HEK293T (cell line): ENCODE measurements at regions not wholly inside any gene's neighbourhood (a gene's known extent, or its start where the extent isn't known, plus 50 kb on each side); places are given as distances from the start of the nearest gene placed in this dataset.
A peak's percentile ranks its signal among the peaks of the same experiment; 100 is the strongest.

Experiments used
- CTCF ChIA-PET: fragments of 350-600 bp; formaldehyde crosslinking; extraction: SDS; loops from one replicate; lab custom pipeline; 2021; ENCODE audit warnings: antibody characterized with exemption, inconsistent platforms; lab: Yijun Ruan, JAX
- POLR2A ChIA-PET: fragments of 350-600 bp; formaldehyde crosslinking; extraction: SDS; loops from one replicate; lab custom pipeline; 2020; ENCODE audit warnings: antibody characterized with exemption, inconsistent platforms; lab: Yijun Ruan, JAX
- DNase-seq: peaks from one replicate; pipeline ENCODE4 v3.0.0; 2012; ENCODE audit warnings: mixed read lengths; ENCODE audit errors: extremely low spot score
- ARNT ChIP-seq: fragments of 450-650 bp; IDR thresholded peaks from 2 replicates; pipeline ENCODE4 v1.6.1; 2017; ENCODE audit warnings: mild to moderate bottlenecking
- BHLHE40 ChIP-seq: fragments of 450-650 bp; IDR thresholded peaks from 2 replicates; pipeline ENCODE4 v1.6.1; 2016; ENCODE audit warnings: mild to moderate bottlenecking, moderate library complexity, borderline replicate concordance
- CTBP1 ChIP-seq: fragments of 450-650 bp; IDR thresholded peaks from 2 replicates; pipeline ENCODE4 v1.6.1; 2016; ENCODE audit warnings: borderline replicate concordance
- ELF4 ChIP-seq: fragments of 450-650 bp; IDR thresholded peaks from 2 replicates; pipeline ENCODE4 v1.6.1; 2017; ENCODE audit warnings: antibody characterized with exemption
- FOXA1 ChIP-seq: fragments of 450-650 bp; IDR thresholded peaks from 2 replicates; pipeline ENCODE4 v1.6.1; 2016; ENCODE audit warnings: mild to moderate bottlenecking
- FOXK2 ChIP-seq: fragments of 450-650 bp; IDR thresholded peaks from 2 replicates; pipeline ENCODE4 v1.6.1; 2016; ENCODE audit warnings: mild to moderate bottlenecking
- FOXM1 ChIP-seq: fragments of 450-650 bp; IDR thresholded peaks from 2 replicates; pipeline ENCODE4 v1.6.1; 2017; ENCODE audit warnings: mild to moderate bottlenecking, borderline replicate concordance
- HDGF ChIP-seq: fragments of 450-650 bp; IDR thresholded peaks from 2 replicates; pipeline ENCODE4 v1.6.1; 2017; ENCODE audit warnings: antibody characterized with exemption, borderline replicate concordance
- L3MBTL2 ChIP-seq: fragments of 450-650 bp; conservative IDR thresholded peaks from 2 replicates; pipeline ENCODE4 v1.6.1; 2016; ENCODE audit warnings: mild to moderate bottlenecking
- LEF1 ChIP-seq: fragments of 450-650 bp; IDR thresholded peaks from 2 replicates; pipeline ENCODE4 v1.6.1; 2017; ENCODE audit warnings: mild to moderate bottlenecking, borderline replicate concordance
- NFRKB ChIP-seq: fragments of 450-650 bp; IDR thresholded peaks from 2 replicates; pipeline ENCODE4 v1.6.1; 2016; ENCODE audit warnings: mild to moderate bottlenecking, moderate library complexity
- PKNOX1 ChIP-seq: fragments of 450-650 bp; IDR thresholded peaks from 2 replicates; pipeline ENCODE4 v1.6.1; 2016
- SP1 ChIP-seq: fragments of 450-650 bp; IDR thresholded peaks from 2 replicates; pipeline ENCODE4 v1.6.1; 2017
- SUZ12 ChIP-seq: fragments of 450-650 bp; IDR thresholded peaks from 2 replicates; pipeline ENCODE4 v1.6.1; 2016; ENCODE audit warnings: mild to moderate bottlenecking
- TARDBP ChIP-seq: fragments of 450-650 bp; IDR thresholded peaks from 2 replicates; pipeline ENCODE4 v1.6.1; 2016
- ZNF384 ChIP-seq: fragments of 450-650 bp; IDR thresholded peaks from 2 replicates; pipeline ENCODE4 v1.6.1; 2016

GRCh38 chr11:30143098-30143705 lies 87.6 kb upstream of the FSHB start:
- CTCF ChIA-PET = interaction anchor here (0.6 to 3.3 kb wide), 10 partner anchors 10 to 800 kb away, joined by 3 to 25 read pairs (median 4); no protein-coding TSS in a partner anchor
- POLR2A ChIA-PET = interaction anchor here (0.6 to 0.7 kb wide), 2 partner anchors 166 to 423 kb away, joined by 3 read pairs; no protein-coding TSS in a partner anchor
- peak; percentile 44 for DNase-seq

DNA sequence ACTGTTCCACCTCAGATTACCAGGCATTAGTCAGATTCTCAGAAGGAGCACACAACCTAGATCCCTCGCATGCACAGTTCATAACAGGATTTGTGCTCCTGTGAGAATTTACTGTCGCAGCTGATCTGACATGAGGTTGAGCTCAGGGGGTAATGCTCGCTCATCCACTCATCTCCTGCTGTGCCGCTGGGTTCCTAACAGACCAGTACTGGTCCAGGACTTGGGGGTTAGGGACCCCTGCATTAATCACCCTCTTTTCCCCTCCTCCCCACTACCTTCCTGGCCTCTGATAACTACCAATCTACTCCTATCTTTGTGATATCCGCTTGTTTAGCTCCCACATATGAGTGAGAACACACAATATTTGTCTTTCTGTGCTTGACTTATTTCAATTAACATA lies 83.5 kb upstream of the FSHB start:
- CTCF ChIA-PET = no interaction called here
- POLR2A ChIA-PET = no interaction called here
- no peak for DNase-seq
- TF ChIP-seq ZNF384 = no peak

More at GRCh38 chr11:30143098-30143705, 87.6 kb upstream of the FSHB start:
- no peak for TF ChIP-seq SUZ12
- no peak for TF ChIP-seq CTBP1
- no peak for TF ChIP-seq ARNT
- TF ChIP-seq FOXA1 = no peak
- TF ChIP-seq FOXK2 = no peak

DNA sequence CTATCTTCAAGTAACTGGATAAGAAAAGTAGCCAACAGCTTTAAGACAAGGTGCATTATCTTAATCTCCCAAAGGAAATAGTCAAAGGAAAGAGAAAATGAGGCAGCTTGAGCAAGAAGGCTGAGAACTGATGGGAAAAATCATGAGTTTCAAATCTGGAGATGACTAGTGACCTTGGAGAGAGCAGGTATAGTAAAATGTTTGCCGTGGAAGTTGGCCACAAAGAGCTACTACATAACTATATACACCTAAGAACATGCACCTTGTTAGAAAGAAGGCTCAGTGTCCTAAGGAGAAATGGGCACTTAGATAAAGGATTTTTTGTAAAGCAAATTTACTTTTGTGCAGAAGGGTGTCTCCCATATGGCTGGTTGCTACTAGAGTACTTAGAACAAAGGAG lies 80.8 kb upstream of the FSHB start:
- POLR2A ChIA-PET = no interaction called here
- CTCF ChIA-PET = no interaction called here
- no peak for DNase-seq
- TF ChIP-seq NFRKB (no peak), FOXK2 (no peak), FOXM1 (no peak), BHLHE40 (no peak)

DNA sequence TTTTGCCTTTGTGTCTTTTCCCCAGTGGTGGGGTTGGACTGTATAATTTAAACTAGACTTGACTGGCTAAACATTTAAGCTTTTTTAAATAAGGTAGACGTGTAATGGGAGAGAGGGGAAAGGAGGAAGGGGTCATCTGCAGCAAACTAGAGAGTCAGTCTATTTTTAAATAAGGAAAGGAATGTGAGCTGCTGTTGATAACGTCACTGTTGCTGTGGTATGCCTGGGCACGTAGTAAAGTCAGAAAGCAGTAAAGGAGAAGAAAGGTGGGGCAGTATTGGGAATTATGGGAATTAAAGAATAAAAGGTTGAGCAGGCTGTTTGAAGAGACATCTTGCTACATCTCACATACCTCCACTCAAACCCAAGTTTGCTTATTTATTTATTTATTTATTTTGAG lies 80.4 kb upstream of the FSHB start:
- CTCF ChIA-PET = no interaction called here
- no peak for TF ChIP-seq LEF1
- POLR2A ChIA-PET = no interaction called here
- no peak for DNase-seq

DNA sequence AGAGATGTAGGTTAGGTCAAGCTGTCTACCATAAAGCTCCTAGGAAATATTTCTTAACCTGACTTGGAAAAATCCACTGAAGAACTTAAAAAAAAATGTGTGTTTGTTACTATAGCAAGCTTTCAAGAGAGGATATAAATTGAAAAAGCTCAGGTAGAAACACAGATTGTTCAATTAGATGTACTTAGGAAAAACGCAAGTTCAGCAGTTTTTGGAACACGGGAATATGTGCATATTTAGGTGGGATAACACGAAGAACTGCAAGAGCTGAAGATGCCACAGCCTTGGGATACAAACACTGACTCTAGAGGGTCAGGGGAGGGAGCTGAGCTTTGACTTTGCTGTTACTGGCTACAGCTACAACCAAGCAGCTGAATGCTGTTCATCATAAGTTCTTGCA lies 77.8 kb upstream of the FSHB start:
- POLR2A ChIA-PET = no interaction called here
- TF ChIP-seq FOXM1 = no peak
- TF ChIP-seq SUZ12 = no peak
- TF ChIP-seq CTBP1 = no peak
- TF ChIP-seq ARNT = no peak
- TF ChIP-seq FOXK2 = no peak
- TF ChIP-seq L3MBTL2 = no peak
- TF ChIP-seq FOXA1 = no peak
- TF ChIP-seq PKNOX1 = no peak
- TF ChIP-seq BHLHE40 = no peak
- TF ChIP-seq SP1 = no peak
- no peak for TF ChIP-seq TARDBP
- TF ChIP-seq NFRKB = no peak
- no peak for TF ChIP-seq ZNF384
- TF ChIP-seq HDGF = no peak
- TF ChIP-seq ELF4 = no peak
- no peak for TF ChIP-seq LEF1
- CTCF ChIA-PET = interaction anchor here (1.5 to 3.6 kb wide), 2 partner anchors 10 to 25 kb away, joined by 3 to 17 read pairs; no protein-coding TSS in a partner anchor
- no peak for DNase-seq

GRCh38 chr11:30155428-30155827 lies 75.4 kb upstream of the FSHB start:
- ChIA-PET POLR2A (no interaction called here), CTCF (interaction anchor here (0.5 to 3.6 kb wide), 3 partner anchors 13 to 1961 kb away, joined by 3 to 17 read pairs (median 5); no protein-coding TSS in a partner anchor)
- TF ChIP-seq FOXK2 (no peak), LEF1 (no peak), FOXA1 (no peak), ZNF384 (no peak), CTBP1 (no peak), SUZ12 (no peak), HDGF (no peak), ELF4 (no peak), TARDBP (no peak), PKNOX1 (no peak), L3MBTL2 (no peak)
- no peak for DNase-seq

GRCh38 chr11:30159546-30159945 lies 71.3 kb upstream of the FSHB start:
- POLR2A ChIA-PET = no interaction called here
- CTCF ChIA-PET = no interaction called here
- TF ChIP-seq PKNOX1 (no peak), ARNT (no peak), TARDBP (no peak), BHLHE40 (no peak), FOXA1 (no peak), HDGF (no peak), SP1 (no peak), L3MBTL2 (no peak), FOXM1 (no peak)
- DNase-seq = no peak

- TF ChIP-seq TARDBP = no peak
- no peak for TF ChIP-seq L3MBTL2
- no peak for TF ChIP-seq BHLHE40
- no peak for TF ChIP-seq FOXK2
- TF ChIP-seq ELF4 = no peak
- ChIA-PET POLR2A (no interaction called here), CTCF (no interaction called here)
- no peak for DNase-seq
Observed at GRCh38 chr11:30165652-30166051, 65.2 kb upstream of the FSHB start.
